HepG2 (cell line): ENCODE measurements at regions not wholly inside any gene's neighbourhood (a gene's known extent, or its start where the extent isn't known, plus 50 kb on each side); places are given as distances from the start of the nearest gene placed in this dataset.

Experiments
- ARNTL ChIP-seq: sonication (generic); formaldehyde crosslinking; IDR thresholded peaks from 2 replicates; pipeline ENCODE4 v1.4.0; 2020; ENCODE audit warnings: mild to moderate bottlenecking, missing genetic modification reagents
- BRCA1 ChIP-seq: sonication (generic); formaldehyde crosslinking; IDR thresholded peaks from 2 replicates; pipeline ENCODE4 v1.4.0; 2020; ENCODE audit warnings: missing genetic modification reagents
- CHD4 ChIP-seq: fragments of 200-600 bp; sonication (generic); IDR thresholded peaks from 2 replicates; pipeline ENCODE4 v1.7.0; 2017; ENCODE audit warnings: mild to moderate bottlenecking, low read length, borderline replicate concordance
- DR1 ChIP-seq: sonication (generic); formaldehyde crosslinking; IDR thresholded peaks from 2 replicates; pipeline ENCODE4 v1.8.0; 2021; ENCODE audit warnings: mild to moderate bottlenecking, missing genetic modification reagents, inconsistent platforms
- FIP1L1 ChIP-seq: fragments of 200-400 bp; formaldehyde crosslinking; IDR thresholded peaks from 2 replicates; pipeline ENCODE4 v1.6.1; 2018; ENCODE audit warnings: low read depth, mild to moderate bottlenecking, low read length, moderate library complexity, borderline replicate concordance; ENCODE audit not compliant: insufficient read depth
- HNRNPLL ChIP-seq: fragments of 200-400 bp; formaldehyde crosslinking; IDR thresholded peaks from 2 replicates; pipeline ENCODE4 v1.6.1; 2017; ENCODE audit warnings: mild to moderate bottlenecking, low read depth, low read length; ENCODE audit not compliant: poor library complexity, severe bottlenecking
- KAT7 ChIP-seq: IDR thresholded peaks from 2 replicates; pipeline ENCODE4 v1.6.1; 2018; ENCODE audit warnings: borderline replicate concordance, missing compliant biosample characterization
- NFATC3 ChIP-seq: sonication (generic); formaldehyde crosslinking; IDR thresholded peaks from 2 replicates; pipeline ENCODE4 v1.5.1; 2020; ENCODE audit warnings: mild to moderate bottlenecking, missing genetic modification reagents
- POLR2G ChIP-seq: fragments of 200-400 bp; formaldehyde crosslinking; IDR thresholded peaks from 2 replicates; pipeline ENCODE4 v1.6.1; 2018; ENCODE audit warnings: mild to moderate bottlenecking, low read depth, low read length, moderate library complexity
- SNAI1 ChIP-seq: sonication (generic); formaldehyde crosslinking; IDR thresholded peaks from 2 replicates; pipeline ENCODE4 v1.5.0; 2020; ENCODE audit warnings: mild to moderate bottlenecking, missing genetic modification reagents, borderline replicate concordance
- ZBTB3 ChIP-seq: sonication (generic); formaldehyde crosslinking; IDR thresholded peaks from 2 replicates; pipeline ENCODE4 v1.4.0; 2020; ENCODE audit warnings: low read depth, mild to moderate bottlenecking, moderate library complexity, missing genetic modification reagents, borderline replicate concordance
- ZNF224 ChIP-seq: sonication (generic); formaldehyde crosslinking; IDR thresholded peaks from 2 replicates; pipeline ENCODE4 v1.5.0; 2020; ENCODE audit warnings: mild to moderate bottlenecking, missing genetic modification reagents
- ZNF234 ChIP-seq: sonication (generic); formaldehyde crosslinking; conservative IDR thresholded peaks from 2 replicates; pipeline ENCODE4 v1.5.1; 2020; ENCODE audit warnings: mild to moderate bottlenecking, missing genetic modification reagents
- ZNF251 ChIP-seq: sonication (generic); formaldehyde crosslinking; IDR thresholded peaks from 2 replicates; pipeline ENCODE4 v1.9.0; 2021; ENCODE audit warnings: mild to moderate bottlenecking, missing genetic modification reagents
- ZNF549 ChIP-seq: sonication (generic); formaldehyde crosslinking; IDR thresholded peaks from 2 replicates; pipeline ENCODE4 v1.5.0; 2020; ENCODE audit warnings: missing genetic modification reagents
- ZNF556 ChIP-seq: sonication (generic); formaldehyde crosslinking; IDR thresholded peaks from 2 replicates; pipeline ENCODE4 v1.4.0; 2020; ENCODE audit warnings: mild to moderate bottlenecking, missing genetic modification reagents, borderline replicate concordance
- ZNF619 ChIP-seq: sonication (generic); formaldehyde crosslinking; IDR thresholded peaks from 2 replicates; pipeline ENCODE4 v1.4.0; 2020; ENCODE audit warnings: mild to moderate bottlenecking, missing genetic modification reagents
- ZNF747 ChIP-seq: sonication (generic); formaldehyde crosslinking; IDR thresholded peaks from 2 replicates; pipeline ENCODE4 v1.8.1; 2023; ENCODE audit warnings: missing genetic modification reagents, mild to moderate bottlenecking, borderline replicate concordance
- TF ChIP-seq, protein P1 (sequence below): sonication (generic); formaldehyde crosslinking; IDR thresholded peaks from 2 replicates; pipeline ENCODE4 v1.4.0; 2020; ENCODE audit warnings: missing genetic modification reagents, borderline replicate concordance
- TF ChIP-seq, protein P2 (sequence below): sonication (generic); formaldehyde crosslinking; IDR thresholded peaks from 2 replicates; pipeline ENCODE4 v1.9.0; 2022; ENCODE audit warnings: low read depth, missing genetic modification reagents
- TF ChIP-seq, protein P3 (sequence below): IDR thresholded peaks from 2 replicates; pipeline ENCODE4 v1.6.1; 2012; ENCODE audit warnings: inconsistent platforms
- TF ChIP-seq, protein P4 (sequence below): IDR thresholded peaks from 2 replicates; pipeline ENCODE4 v1.6.1; 2016; ENCODE audit warnings: mild to moderate bottlenecking, missing biosample characterization, missing genetic modification reagents
- TF ChIP-seq, protein P5 (sequence below): IDR thresholded peaks from 2 replicates; pipeline ENCODE4 v1.6.1; 2016; ENCODE audit warnings: control low read depth
- TF ChIP-seq, protein P6 (sequence below): sonication (generic); formaldehyde crosslinking; IDR thresholded peaks from 2 replicates; pipeline ENCODE4 v1.5.0; 2020; ENCODE audit warnings: missing genetic modification reagents

DNA sequence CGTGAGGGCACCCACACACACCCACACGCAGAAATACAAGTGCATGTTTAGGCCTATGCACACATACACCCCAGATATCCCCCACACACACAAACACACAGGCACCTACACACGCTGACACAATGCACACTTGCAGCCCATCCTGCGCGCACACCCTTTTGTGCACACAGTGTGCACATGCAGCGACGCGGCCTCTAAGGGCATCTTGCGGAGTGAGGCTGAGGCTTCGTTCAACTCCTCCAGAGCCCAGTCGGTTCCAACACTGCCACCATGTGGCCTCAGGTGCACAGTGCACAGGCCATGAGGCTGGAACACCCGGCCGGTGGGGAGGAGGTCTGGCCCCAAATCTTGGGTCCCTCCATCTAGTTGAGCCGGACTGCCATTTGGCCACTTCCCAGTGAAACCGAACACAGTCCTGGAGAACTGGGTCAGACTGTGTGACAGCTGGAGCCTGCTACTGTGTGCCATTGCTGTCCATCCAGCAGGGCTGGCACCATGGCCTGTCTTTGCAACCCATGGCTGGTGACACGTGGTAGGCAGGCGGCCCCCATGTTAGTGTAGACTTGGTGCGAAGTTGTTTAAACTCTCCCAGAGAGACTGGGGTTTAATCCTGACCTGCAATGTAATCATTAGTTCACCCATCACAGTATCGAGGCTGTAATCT, 97.7 kb upstream of the MVB12B start (continued):
- TF ChIP-seq POLR2G (no peak), ZNF549 (CRISPR knock-in tag) (no peak), ZNF234 (no peak), ZNF224 (CRISPR knock-in tag) (no peak), KAT7 (CRISPR knock-in tag) (no peak), NFATC3 (CRISPR knock-in tag) (no peak), ZNF747 (CRISPR knock-in tag) (no peak), FIP1L1 (no peak), SNAI1 (CRISPR knock-in tag) (no peak), HNRNPLL (peak; percentile 32), CHD4 (no peak), ZBTB3 (CRISPR knock-in tag) (no peak), ZNF251 (0 out of 2 replicates have a peak, but pooled peaks have one; percentile 36), ZNF556 (CRISPR knock-in tag) (0 out of 2 replicates have a peak, but pooled peaks have one; percentile 28), ZNF619 (CRISPR knock-in tag) (peak; percentile 81; the same call in 1 of the 2 replicates), ARNTL (CRISPR knock-in tag) (no peak), DR1 (CRISPR knock-in tag) (no peak), BRCA1 (CRISPR knock-in tag) (no peak)
- TF ChIP-seq, protein P1, sequence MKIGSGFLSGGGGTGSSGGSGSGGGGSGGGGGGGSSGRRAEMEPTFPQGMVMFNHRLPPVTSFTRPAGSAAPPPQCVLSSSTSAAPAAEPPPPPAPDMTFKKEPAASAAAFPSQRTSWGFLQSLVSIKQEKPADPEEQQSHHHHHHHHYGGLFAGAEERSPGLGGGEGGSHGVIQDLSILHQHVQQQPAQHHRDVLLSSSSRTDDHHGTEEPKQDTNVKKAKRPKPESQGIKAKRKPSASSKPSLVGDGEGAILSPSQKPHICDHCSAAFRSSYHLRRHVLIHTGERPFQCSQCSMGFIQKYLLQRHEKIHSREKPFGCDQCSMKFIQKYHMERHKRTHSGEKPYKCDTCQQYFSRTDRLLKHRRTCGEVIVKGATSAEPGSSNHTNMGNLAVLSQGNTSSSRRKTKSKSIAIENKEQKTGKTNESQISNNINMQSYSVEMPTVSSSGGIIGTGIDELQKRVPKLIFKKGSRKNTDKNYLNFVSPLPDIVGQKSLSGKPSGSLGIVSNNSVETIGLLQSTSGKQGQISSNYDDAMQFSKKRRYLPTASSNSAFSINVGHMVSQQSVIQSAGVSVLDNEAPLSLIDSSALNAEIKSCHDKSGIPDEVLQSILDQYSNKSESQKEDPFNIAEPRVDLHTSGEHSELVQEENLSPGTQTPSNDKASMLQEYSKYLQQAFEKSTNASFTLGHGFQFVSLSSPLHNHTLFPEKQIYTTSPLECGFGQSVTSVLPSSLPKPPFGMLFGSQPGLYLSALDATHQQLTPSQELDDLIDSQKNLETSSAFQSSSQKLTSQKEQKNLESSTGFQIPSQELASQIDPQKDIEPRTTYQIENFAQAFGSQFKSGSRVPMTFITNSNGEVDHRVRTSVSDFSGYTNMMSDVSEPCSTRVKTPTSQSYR (CRISPR knock-in tag): no peak
- TF ChIP-seq, protein P2, sequence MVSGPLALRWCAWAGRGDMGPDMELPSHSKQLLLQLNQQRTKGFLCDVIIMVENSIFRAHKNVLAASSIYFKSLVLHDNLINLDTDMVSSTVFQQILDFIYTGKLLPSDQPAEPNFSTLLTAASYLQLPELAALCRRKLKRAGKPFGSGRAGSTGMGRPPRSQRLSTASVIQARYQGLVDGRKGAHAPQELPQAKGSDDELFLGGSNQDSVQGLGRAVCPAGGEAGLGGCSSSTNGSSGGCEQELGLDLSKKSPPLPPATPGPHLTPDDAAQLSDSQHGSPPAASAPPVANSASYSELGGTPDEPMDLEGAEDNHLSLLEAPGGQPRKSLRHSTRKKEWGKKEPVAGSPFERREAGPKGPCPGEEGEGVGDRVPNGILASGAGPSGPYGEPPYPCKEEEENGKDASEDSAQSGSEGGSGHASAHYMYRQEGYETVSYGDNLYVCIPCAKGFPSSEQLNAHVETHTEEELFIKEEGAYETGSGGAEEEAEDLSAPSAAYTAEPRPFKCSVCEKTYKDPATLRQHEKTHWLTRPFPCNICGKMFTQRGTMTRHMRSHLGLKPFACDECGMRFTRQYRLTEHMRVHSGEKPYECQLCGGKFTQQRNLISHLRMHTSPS (CRISPR knock-in tag): no peak
- TF ChIP-seq, protein P3, sequence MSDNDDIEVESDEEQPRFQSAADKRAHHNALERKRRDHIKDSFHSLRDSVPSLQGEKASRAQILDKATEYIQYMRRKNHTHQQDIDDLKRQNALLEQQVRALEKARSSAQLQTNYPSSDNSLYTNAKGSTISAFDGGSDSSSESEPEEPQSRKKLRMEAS: peak; percentile 40; the same call in 1 of the 2 replicates
- TF ChIP-seq, protein P4, sequence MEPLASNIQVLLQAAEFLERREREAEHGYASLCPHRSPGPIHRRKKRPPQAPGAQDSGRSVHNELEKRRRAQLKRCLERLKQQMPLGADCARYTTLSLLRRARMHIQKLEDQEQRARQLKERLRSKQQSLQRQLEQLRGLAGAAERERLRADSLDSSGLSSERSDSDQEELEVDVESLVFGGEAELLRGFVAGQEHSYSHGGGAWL (CRISPR knock-in tag): no peak
- TF ChIP-seq, protein P5, sequence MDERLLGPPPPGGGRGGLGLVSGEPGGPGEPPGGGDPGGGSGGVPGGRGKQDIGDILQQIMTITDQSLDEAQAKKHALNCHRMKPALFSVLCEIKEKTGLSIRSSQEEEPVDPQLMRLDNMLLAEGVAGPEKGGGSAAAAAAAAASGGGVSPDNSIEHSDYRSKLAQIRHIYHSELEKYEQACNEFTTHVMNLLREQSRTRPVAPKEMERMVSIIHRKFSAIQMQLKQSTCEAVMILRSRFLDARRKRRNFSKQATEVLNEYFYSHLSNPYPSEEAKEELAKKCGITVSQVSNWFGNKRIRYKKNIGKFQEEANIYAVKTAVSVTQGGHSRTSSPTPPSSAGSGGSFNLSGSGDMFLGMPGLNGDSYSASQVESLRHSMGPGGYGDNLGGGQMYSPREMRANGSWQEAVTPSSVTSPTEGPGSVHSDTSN (CRISPR knock-in tag): no peak
- TF ChIP-seq, protein P6, sequence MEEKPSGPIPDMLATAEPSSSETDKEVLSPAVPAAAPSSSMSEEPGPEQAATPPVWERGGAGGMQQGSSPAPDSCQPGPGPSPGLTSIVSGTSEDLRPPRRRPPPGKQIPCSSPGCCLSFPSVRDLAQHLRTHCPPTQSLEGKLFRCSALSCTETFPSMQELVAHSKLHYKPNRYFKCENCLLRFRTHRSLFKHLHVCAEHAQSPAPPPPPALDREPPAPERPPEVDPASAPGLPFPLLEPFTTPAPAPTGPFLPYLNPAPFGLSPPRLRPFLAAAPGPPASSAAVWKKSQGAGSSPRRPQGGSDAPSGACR (CRISPR knock-in tag): no peak
